Endothelial cell of umbilical vein (primary cell): ENCODE measurements at regions not wholly inside any gene's neighbourhood (a gene's known extent, or its start where the extent isn't known, plus 50 kb on each side); places are given as distances from the start of the nearest gene placed in this dataset.

Experiments
- BruUV-seq: library from RNA; stranded (reverse); fragments of 400-500 nt; replicated peaks from 2 replicates; lab custom pipeline; 2021; lab: Mats Ljungman, UMichigan
- CTCF ChIA-PET: fragments of 300-600, 350-600 bp; sonication (Branson Sonifier 250); formaldehyde crosslinking; loops from one replicate; lab custom pipeline; 2021; ENCODE audit warnings: antibody characterized with exemption, inconsistent platforms; lab: Charles Lee
- POLR2A ChIA-PET: fragments of 300-600, 350-600 bp; sonication (Branson Sonifier 250); formaldehyde crosslinking; loops from one replicate; lab custom pipeline; 2021; ENCODE audit warnings: antibody characterized with exemption, inconsistent platforms; lab: Charles Lee
- DNase-seq: peaks from one replicate; pipeline ENCODE4 v3.0.0-alpha.2; 2011; ENCODE audit warnings: low read depth, low spot score
- FAIRE-seq: peaks from 2 replicates; lab custom pipeline; 2011; peaks lifted over from hg19 to GRCh38; lab: Jason Lieb, UNC
- H2AFZ ChIP-seq: 2 replicates; pipeline ENCODE4 v1.6.0; 2012; ENCODE audit warnings: low read depth, low read length, control low read depth, inconsistent platforms
- H3K27ac ChIP-seq: 2 replicates; pipeline ENCODE4 v1.5.1; 2011; ENCODE audit warnings: low read depth, mild to moderate bottlenecking, control low read depth, low read length, moderate library complexity; ENCODE audit not compliant: insufficient read depth
- H3K27me3 ChIP-seq, 2 experiments: 2 replicates each; pipeline versions ENCODE4 v1.6.0 to v1.6.1; 2011; ENCODE audit warnings: low read length in 2 of 2, mixed read lengths in 1 of 2; ENCODE audit not compliant: control insufficient read depth in 2 of 2, insufficient read depth in 2 of 2
- H3K36me3 ChIP-seq, 2 experiments: 2 replicates in 1 of 2; 3 replicates in 1 of 2; pipeline ENCODE4 v1.5.1; 2011; ENCODE audit warnings: low read length in 2 of 2, mild to moderate bottlenecking in 1 of 2, moderate library complexity in 1 of 2; ENCODE audit not compliant: control insufficient read depth in 2 of 2, insufficient read depth in 2 of 2; ENCODE audit errors: extremely low read depth in 1 of 2
- H3K4me1 ChIP-seq: 3 replicates; pipeline ENCODE4 v1.5.1; 2011; ENCODE audit warnings: mild to moderate bottlenecking, low read length; ENCODE audit not compliant: control insufficient read depth, insufficient read depth; ENCODE audit errors: extremely low read depth
- H3K4me2 ChIP-seq: 2 replicates; pipeline ENCODE4 v1.6.1; 2011; ENCODE audit warnings: low read length, control low read depth, mixed read lengths; ENCODE audit not compliant: insufficient read depth
- H3K4me3 ChIP-seq, 3 experiments: fragments of 200-600 bp in 1 of 3; sonication (generic), shearing (Covaris generic) in 1 of 3; replicated peaks in 1 of 3; 2 replicates each; pipeline ENCODE4 v1.5.1; 2011 to 2016; ENCODE audit warnings: control low read depth in 3 of 3, low read length in 3 of 3, mild to moderate bottlenecking in 2 of 3, inconsistent platforms in 1 of 3, low read depth in 1 of 3, moderate library complexity in 1 of 3; ENCODE audit not compliant: insufficient read depth in 1 of 3
- H3K79me2 ChIP-seq: 2 replicates; pipeline ENCODE4 v1.6.0; 2012; ENCODE audit warnings: low read length, inconsistent platforms; ENCODE audit not compliant: control insufficient read depth, insufficient read depth
- H3K9ac ChIP-seq: replicated peaks from 2 replicates; pipeline ENCODE3; 2011; ENCODE audit warnings: low read length, control low read depth; ENCODE audit not compliant: insufficient read depth; ENCODE audit errors: extremely low read depth
- H3K9me1 ChIP-seq: replicated peaks from 3 replicates; pipeline ENCODE4 v1.6.0; 2011; ENCODE audit warnings: mild to moderate bottlenecking, low read length; ENCODE audit not compliant: control insufficient read depth, insufficient read depth; ENCODE audit errors: extremely low read depth
- H3K9me3 ChIP-seq: replicated peaks from 2 replicates; pipeline ENCODE4 v1.5.1; 2012; ENCODE audit warnings: low read length, inconsistent platforms; ENCODE audit not compliant: control insufficient read depth, insufficient read depth
- H4K20me1 ChIP-seq: replicated peaks from 2 replicates; pipeline ENCODE3; 2011; ENCODE audit warnings: mild to moderate bottlenecking, low read length; ENCODE audit not compliant: control insufficient read depth, insufficient read depth; ENCODE audit errors: extremely low read depth
- EZH2 ChIP-seq: IDR thresholded peaks from 2 replicates; pipeline ENCODE4 v1.6.1; 2012; ENCODE audit warnings: borderline replicate concordance, low read depth, mild to moderate bottlenecking, moderate library complexity, low read length, inconsistent platforms; ENCODE audit not compliant: severe bottlenecking
- FOS ChIP-seq: IDR thresholded peaks from 2 replicates; pipeline ENCODE4 v1.6.1; 2011; ENCODE audit warnings: mild to moderate bottlenecking, low read length, moderate library complexity, borderline replicate concordance; ENCODE audit not compliant: insufficient read depth
- GATA2 ChIP-seq: IDR thresholded peaks from 2 replicates; pipeline ENCODE4 v1.7.0; 2011; ENCODE audit warnings: low read depth, mild to moderate bottlenecking, moderate library complexity, mixed read lengths, low read length; ENCODE audit not compliant: insufficient read length, insufficient read depth
- JUN ChIP-seq: IDR thresholded peaks from 2 replicates; pipeline ENCODE4 v1.6.1; 2011; ENCODE audit warnings: borderline replicate concordance, low read depth; ENCODE audit not compliant: insufficient read length, insufficient read depth
- MAX ChIP-seq: IDR thresholded peaks from 2 replicates; pipeline ENCODE4 v1.6.1; 2011; ENCODE audit not compliant: insufficient read depth, insufficient read length
- MYC ChIP-seq: IDR thresholded peaks from one replicate; pipeline ENCODE4 v1.6.1; 2011; ENCODE audit warnings: mild to moderate bottlenecking, low read depth, low read length
- POLR2A ChIP-seq: IDR thresholded peaks from 2 replicates; pipeline ENCODE4 v1.6.1; 2012; ENCODE audit warnings: low read depth, mild to moderate bottlenecking, control low read depth, low read length
- POLR2AphosphoS5 ChIP-seq: IDR thresholded peaks from 2 replicates; pipeline ENCODE4 v1.6.1; 2012; ENCODE audit warnings: low read depth, mild to moderate bottlenecking, control low read depth, low read length, moderate library complexity; ENCODE audit not compliant: insufficient read depth
- dilution Hi-C: fragments of 300-500 bp; cut with MboI; formaldehyde crosslinking; loops from one replicate; pipeline ENCODE4 v1.15.0; 2019; ENCODE audit warnings: low sequenced_read_pairs; ENCODE audit not compliant: extremely low pct_ligation_motif_present
- intact Hi-C: fragments of 100-400 bp; cut with micrococcal nuclease; formaldehyde crosslinking; loops from one replicate; pipeline ENCODE4 v1.10.0; 2022
- TF ChIP-seq, protein P1 (sequence below), 2 donors: IDR thresholded peaks; 1 replicate in 1 of 2; 2 replicates in 1 of 2; pipeline ENCODE4 v1.5.1; 2011; ENCODE audit warnings: low read length in 2 of 2, mild to moderate bottlenecking in 2 of 2, moderate library complexity in 2 of 2, control low read depth in 1 of 2, inconsistent platforms in 1 of 2, low read depth in 1 of 2; ENCODE audit not compliant: insufficient read depth in 1 of 2; ENCODE audit errors: extremely low read depth in 1 of 2

GRCh38 chr10:113480851-113481502 is 71.9 kb upstream of the HABP2 start:
- Histone ChIP-seq H3K4me1 (no peaks in the 10 kb centered on the region), H3K27ac (no peak overlapping the region), H3K4me3 (no peak overlapping the region), H3K9me1 (no peaks in the 10 kb centered on the region), H3K79me2 (no peaks in the 10 kb centered on the region), H3K9ac (no peak overlapping the region), H4K20me1 (no peaks in the 10 kb centered on the region), H2AFZ (no peak overlapping the region), H3K9me3 (peaks cover 5% of the 10 kb centered on the region), H3K4me2 (no peak overlapping the region), H3K36me3 (no peaks in the 10 kb centered on the region), H3K27me3 (no peaks in the 10 kb centered on the region)
- FAIRE-seq, result no peak
- BruUV-seq, result no TSS peak
- dilution Hi-C loops, result no loop called here
- CTCF ChIA-PET, result no interaction called here
- TF ChIP-seq POLR2AphosphoS5 (no peak), FOS (no peak), GATA2 (no peak), JUN (no peak), EZH2 (no peak), MYC (no peak), POLR2A (no peak), MAX (no peak)
- TF ChIP-seq, protein P1, sequence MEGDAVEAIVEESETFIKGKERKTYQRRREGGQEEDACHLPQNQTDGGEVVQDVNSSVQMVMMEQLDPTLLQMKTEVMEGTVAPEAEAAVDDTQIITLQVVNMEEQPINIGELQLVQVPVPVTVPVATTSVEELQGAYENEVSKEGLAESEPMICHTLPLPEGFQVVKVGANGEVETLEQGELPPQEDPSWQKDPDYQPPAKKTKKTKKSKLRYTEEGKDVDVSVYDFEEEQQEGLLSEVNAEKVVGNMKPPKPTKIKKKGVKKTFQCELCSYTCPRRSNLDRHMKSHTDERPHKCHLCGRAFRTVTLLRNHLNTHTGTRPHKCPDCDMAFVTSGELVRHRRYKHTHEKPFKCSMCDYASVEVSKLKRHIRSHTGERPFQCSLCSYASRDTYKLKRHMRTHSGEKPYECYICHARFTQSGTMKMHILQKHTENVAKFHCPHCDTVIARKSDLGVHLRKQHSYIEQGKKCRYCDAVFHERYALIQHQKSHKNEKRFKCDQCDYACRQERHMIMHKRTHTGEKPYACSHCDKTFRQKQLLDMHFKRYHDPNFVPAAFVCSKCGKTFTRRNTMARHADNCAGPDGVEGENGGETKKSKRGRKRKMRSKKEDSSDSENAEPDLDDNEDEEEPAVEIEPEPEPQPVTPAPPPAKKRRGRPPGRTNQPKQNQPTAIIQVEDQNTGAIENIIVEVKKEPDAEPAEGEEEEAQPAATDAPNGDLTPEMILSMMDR (IDR thresholded peaks at IDR 0.05; ENCODE audit: extremely low read depth in 1 of 2, insufficient read depth in 1 of 2, low read depth in 1 of 2, low read length in 2 of 2), result no peak
- intact Hi-C loops, result no loop called here
- DNase-seq, result no peak
- POLR2A ChIA-PET, result no interaction called here
